Astrocyte (in vitro differentiated cells and primary cell): ENCODE measurements at regions not wholly inside any gene's neighbourhood (a gene's known extent, or its start where the extent isn't known, plus 50 kb on each side); places are given as distances from the start of the nearest gene placed in this dataset.

Experiments used
- EZH2 ChIP-seq: IDR thresholded peaks from 2 replicates; pipeline ENCODE4 v1.6.1; 2012; ENCODE audit warnings: mild to moderate bottlenecking, low read length, inconsistent platforms; ENCODE audit not compliant: insufficient read depth
- TF ChIP-seq, protein P1 (sequence below): IDR thresholded peaks from 2 replicates; pipeline ENCODE4 v1.5.1; 2011; ENCODE audit warnings: low read depth, mild to moderate bottlenecking, inconsistent platforms, low read length, moderate library complexity; ENCODE audit not compliant: insufficient read depth

DNA sequence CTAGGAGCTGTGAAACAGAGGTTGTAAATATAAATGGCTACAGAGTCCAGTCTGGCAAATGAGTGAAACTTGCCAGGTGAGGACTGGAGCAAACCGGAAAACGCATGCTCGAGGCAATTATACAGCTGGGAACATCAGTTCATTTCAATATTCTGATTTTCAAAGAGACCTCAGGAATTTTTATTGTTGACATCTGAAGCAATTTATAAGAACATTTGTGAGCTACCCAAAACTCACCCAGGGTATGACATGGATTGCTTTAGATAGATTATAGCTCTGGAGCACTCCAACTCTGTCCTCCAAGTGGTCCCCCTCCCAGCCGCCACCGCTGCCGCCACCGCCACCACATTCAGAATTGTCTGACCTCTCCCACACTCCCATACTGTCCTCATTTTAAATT lies 84.6 kb upstream of the GRAMD2B start:
- TF ChIP-seq, protein P1, sequence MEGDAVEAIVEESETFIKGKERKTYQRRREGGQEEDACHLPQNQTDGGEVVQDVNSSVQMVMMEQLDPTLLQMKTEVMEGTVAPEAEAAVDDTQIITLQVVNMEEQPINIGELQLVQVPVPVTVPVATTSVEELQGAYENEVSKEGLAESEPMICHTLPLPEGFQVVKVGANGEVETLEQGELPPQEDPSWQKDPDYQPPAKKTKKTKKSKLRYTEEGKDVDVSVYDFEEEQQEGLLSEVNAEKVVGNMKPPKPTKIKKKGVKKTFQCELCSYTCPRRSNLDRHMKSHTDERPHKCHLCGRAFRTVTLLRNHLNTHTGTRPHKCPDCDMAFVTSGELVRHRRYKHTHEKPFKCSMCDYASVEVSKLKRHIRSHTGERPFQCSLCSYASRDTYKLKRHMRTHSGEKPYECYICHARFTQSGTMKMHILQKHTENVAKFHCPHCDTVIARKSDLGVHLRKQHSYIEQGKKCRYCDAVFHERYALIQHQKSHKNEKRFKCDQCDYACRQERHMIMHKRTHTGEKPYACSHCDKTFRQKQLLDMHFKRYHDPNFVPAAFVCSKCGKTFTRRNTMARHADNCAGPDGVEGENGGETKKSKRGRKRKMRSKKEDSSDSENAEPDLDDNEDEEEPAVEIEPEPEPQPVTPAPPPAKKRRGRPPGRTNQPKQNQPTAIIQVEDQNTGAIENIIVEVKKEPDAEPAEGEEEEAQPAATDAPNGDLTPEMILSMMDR: no peak
- no peak for TF ChIP-seq EZH2
